ENCODE measurements at regions not wholly inside any gene's neighbourhood (a gene's known extent, or its start where the extent isn't known, plus 50 kb on each side); places are given as distances from the start of the nearest gene placed in this dataset.

- TF ChIP-seq FOXP4 (CRISPR knock-in tag; IDR thresholded peaks at IDR 0.05) (peak; percentile 75), PBX2 (CRISPR knock-in tag; IDR thresholded peaks at IDR 0.05) (no peak), ELF1 (CRISPR knock-in tag; IDR thresholded peaks at IDR 0.05) (0 out of 2 replicates have a peak, but pooled peaks have one; percentile 28), SAP130 (CRISPR knock-in tag; IDR thresholded peaks at IDR 0.05; ENCODE audit: low read depth) (no peak; the same call in 1 of the 2 replicates), ZBTB49 (CRISPR knock-in tag; IDR thresholded peaks at IDR 0.05; ENCODE audit: borderline replicate concordance) (no peak), ZNF225 (CRISPR knock-in tag; IDR thresholded peaks at IDR 0.05) (no peak), MATR3 (CRISPR knock-in tag; IDR thresholded peaks at IDR 0.05) (no peak), ZNF841 (CRISPR knock-in tag; IDR thresholded peaks at IDR 0.05; ENCODE audit: borderline replicate concordance) (no peak), ZBTB44 (CRISPR knock-in tag; IDR thresholded peaks at IDR 0.05) (no peak), ZSCAN21 (CRISPR knock-in tag; IDR thresholded peaks at IDR 0.05; ENCODE audit: borderline replicate concordance) (no peak), PHF20 (CRISPR knock-in tag; IDR thresholded peaks at IDR 0.05) (no peak), ZNF3 (CRISPR knock-in tag; IDR thresholded peaks at IDR 0.05) (no peak), ZNF33B (CRISPR knock-in tag; IDR thresholded peaks at IDR 0.05) (no peak), ZSCAN22 (CRISPR knock-in tag; IDR thresholded peaks at IDR 0.05) (no peak), KLF9 (CRISPR knock-in tag; IDR thresholded peaks at IDR 0.05; ENCODE audit: low read depth) (no peak), ATAD3A (CRISPR knock-in tag; IDR thresholded peaks at IDR 0.05) (no peak)
- TF ChIP-seq, protein P1, sequence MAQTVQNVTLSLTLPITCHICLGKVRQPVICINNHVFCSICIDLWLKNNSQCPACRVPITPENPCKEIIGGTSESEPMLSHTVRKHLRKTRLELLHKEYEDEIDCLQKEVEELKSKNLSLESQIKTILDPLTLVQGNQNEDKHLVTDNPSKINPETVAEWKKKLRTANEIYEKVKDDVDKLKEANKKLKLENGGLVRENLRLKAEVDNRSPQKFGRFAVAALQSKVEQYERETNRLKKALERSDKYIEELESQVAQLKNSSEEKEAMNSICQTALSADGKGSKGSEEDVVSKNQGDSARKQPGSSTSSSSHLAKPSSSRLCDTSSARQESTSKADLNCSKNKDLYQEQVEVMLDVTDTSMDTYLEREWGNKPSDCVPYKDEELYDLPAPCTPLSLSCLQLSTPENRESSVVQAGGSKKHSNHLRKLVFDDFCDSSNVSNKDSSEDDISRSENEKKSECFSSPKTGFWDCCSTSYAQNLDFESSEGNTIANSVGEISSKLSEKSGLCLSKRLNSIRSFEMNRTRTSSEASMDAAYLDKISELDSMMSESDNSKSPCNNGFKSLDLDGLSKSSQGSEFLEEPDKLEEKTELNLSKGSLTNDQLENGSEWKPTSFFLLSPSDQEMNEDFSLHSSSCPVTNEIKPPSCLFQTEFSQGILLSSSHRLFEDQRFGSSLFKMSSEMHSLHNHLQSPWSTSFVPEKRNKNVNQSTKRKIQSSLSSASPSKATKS (CRISPR knock-in tag; IDR thresholded peaks at IDR 0.05) = no peak
- TF ChIP-seq, protein P2, sequence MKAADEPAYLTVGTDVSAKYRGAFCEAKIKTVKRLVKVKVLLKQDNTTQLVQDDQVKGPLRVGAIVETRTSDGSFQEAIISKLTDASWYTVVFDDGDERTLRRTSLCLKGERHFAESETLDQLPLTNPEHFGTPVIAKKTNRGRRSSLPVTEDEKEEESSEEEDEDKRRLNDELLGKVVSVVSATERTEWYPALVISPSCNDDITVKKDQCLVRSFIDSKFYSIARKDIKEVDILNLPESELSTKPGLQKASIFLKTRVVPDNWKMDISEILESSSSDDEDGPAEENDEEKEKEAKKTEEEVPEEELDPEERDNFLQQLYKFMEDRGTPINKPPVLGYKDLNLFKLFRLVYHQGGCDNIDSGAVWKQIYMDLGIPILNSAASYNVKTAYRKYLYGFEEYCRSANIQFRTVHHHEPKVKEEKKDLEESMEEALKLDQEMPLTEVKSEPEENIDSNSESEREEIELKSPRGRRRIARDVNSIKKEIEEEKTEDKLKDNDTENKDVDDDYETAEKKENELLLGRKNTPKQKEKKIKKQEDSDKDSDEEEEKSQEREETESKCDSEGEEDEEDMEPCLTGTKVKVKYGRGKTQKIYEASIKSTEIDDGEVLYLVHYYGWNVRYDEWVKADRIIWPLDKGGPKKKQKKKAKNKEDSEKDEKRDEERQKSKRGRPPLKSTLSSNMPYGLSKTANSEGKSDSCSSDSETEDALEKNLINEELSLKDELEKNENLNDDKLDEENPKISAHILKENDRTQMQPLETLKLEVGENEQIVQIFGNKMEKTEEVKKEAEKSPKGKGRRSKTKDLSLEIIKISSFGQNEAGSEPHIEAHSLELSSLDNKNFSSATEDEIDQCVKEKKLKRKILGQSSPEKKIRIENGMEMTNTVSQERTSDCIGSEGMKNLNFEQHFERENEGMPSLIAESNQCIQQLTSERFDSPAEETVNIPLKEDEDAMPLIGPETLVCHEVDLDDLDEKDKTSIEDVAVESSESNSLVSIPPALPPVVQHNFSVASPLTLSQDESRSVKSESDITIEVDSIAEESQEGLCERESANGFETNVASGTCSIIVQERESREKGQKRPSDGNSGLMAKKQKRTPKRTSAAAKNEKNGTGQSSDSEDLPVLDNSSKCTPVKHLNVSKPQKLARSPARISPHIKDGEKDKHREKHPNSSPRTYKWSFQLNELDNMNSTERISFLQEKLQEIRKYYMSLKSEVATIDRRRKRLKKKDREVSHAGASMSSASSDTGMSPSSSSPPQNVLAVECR (CRISPR knock-in tag; IDR thresholded peaks at IDR 0.05; ENCODE audit: borderline replicate concordance) = no peak
Observed at GRCh38 chr20:6623989-6624388, 143.5 kb upstream of the BMP2 start (continued).
